SK-N-SH (cell line): ENCODE measurements at regions not wholly inside any gene's neighbourhood (a gene's known extent, or its start where the extent isn't known, plus 50 kb on each side); places are given as distances from the start of the nearest gene placed in this dataset.

ENCODE experiments used
- CHD2 ChIP-seq: fragments of 150-350 bp; IDR thresholded peaks from 2 replicates; pipeline ENCODE4 v1.6.1; 2018; ENCODE audit warnings: low read length; ENCODE audit not compliant: partially characterized antibody
- EZH2phosphoT487 ChIP-seq: fragments of 200-600 bp; sonication (generic); IDR thresholded peaks from 2 replicates; pipeline ENCODE4 v1.6.1; 2017; ENCODE audit warnings: low read depth, mixed run types, mild to moderate bottlenecking, antibody characterized with exemption, moderate library complexity, borderline replicate concordance
- JUND ChIP-seq: IDR thresholded peaks from 2 replicates; pipeline ENCODE4 v1.4.0; 2012
- NFIC ChIP-seq: IDR thresholded peaks from 2 replicates; pipeline ENCODE4 v1.4.0; 2012; ENCODE audit warnings: borderline replicate concordance
- POLR2AphosphoS5 ChIP-seq: IDR thresholded peaks from 2 replicates; pipeline ENCODE4 v1.6.1; 2012; ENCODE audit warnings: low read depth, low read length
- SMC3 ChIP-seq: IDR thresholded peaks from 2 replicates; pipeline ENCODE4 v1.6.1; 2012; ENCODE audit warnings: low read depth, low read length, improper control_type of control experiment
- TAF1 ChIP-seq: IDR thresholded peaks from 2 replicates; pipeline ENCODE4 v1.6.1; 2012; ENCODE audit warnings: low read depth, mild to moderate bottlenecking, low read length, moderate library complexity, borderline replicate concordance
- TEAD4 ChIP-seq: IDR thresholded peaks from 2 replicates; pipeline ENCODE4 v1.4.0; 2012; ENCODE audit warnings: mild to moderate bottlenecking, borderline replicate concordance; ENCODE audit not compliant: insufficient read depth
- TF ChIP-seq, protein P1 (sequence below): IDR thresholded peaks from 2 replicates; pipeline ENCODE4 v1.4.0; 2012; ENCODE audit warnings: low read depth, borderline replicate concordance
- TF ChIP-seq, protein P2 (sequence below): fragments of 200-600 bp; sonication (generic); IDR thresholded peaks from 2 replicates; pipeline ENCODE4 v1.6.1; 2017; ENCODE audit warnings: antibody characterized with exemption, mild to moderate bottlenecking, moderate library complexity
- TF ChIP-seq, protein P3 (sequence below): IDR thresholded peaks from 2 replicates; pipeline ENCODE4 v1.4.0; 2012; ENCODE audit warnings: low read depth, borderline replicate concordance

DNA sequence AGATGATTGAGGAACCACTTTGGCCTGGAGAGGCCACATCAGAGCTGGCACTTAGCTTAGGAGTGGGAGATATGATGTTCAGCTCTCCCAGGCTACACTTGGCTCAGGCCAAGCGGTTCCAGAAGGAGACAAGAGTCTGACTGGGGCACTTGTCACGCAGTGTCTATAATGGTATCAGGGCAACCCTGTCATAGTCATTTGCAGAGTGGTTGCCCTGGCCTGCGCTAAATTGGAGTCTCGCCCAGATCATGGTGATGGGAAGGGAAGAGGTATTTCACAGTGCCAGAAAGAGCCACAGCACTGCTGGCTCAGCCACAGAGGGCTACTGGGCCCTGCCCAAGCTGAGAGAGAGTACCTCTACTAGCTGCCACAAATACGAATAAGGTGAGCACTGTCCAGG lies 186.9 kb upstream of the CRBN start:
- TF ChIP-seq, protein P1, sequence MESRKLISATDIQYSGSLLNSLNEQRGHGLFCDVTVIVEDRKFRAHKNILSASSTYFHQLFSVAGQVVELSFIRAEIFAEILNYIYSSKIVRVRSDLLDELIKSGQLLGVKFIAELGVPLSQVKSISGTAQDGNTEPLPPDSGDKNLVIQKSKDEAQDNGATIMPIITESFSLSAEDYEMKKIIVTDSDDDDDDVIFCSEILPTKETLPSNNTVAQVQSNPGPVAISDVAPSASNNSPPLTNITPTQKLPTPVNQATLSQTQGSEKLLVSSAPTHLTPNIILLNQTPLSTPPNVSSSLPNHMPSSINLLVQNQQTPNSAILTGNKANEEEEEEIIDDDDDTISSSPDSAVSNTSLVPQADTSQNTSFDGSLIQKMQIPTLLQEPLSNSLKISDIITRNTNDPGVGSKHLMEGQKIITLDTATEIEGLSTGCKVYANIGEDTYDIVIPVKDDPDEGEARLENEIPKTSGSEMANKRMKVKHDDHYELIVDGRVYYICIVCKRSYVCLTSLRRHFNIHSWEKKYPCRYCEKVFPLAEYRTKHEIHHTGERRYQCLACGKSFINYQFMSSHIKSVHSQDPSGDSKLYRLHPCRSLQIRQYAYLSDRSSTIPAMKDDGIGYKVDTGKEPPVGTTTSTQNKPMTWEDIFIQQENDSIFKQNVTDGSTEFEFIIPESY, result no peak
- TF ChIP-seq JUND (no peak), SMC3 (no peak), TAF1 (no peak), CHD2 (no peak), EZH2phosphoT487 (no peak), POLR2AphosphoS5 (no peak), TEAD4 (no peak), NFIC (no peak)
- TF ChIP-seq, protein P2, sequence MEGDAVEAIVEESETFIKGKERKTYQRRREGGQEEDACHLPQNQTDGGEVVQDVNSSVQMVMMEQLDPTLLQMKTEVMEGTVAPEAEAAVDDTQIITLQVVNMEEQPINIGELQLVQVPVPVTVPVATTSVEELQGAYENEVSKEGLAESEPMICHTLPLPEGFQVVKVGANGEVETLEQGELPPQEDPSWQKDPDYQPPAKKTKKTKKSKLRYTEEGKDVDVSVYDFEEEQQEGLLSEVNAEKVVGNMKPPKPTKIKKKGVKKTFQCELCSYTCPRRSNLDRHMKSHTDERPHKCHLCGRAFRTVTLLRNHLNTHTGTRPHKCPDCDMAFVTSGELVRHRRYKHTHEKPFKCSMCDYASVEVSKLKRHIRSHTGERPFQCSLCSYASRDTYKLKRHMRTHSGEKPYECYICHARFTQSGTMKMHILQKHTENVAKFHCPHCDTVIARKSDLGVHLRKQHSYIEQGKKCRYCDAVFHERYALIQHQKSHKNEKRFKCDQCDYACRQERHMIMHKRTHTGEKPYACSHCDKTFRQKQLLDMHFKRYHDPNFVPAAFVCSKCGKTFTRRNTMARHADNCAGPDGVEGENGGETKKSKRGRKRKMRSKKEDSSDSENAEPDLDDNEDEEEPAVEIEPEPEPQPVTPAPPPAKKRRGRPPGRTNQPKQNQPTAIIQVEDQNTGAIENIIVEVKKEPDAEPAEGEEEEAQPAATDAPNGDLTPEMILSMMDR, result no peak
- TF ChIP-seq, protein P3, sequence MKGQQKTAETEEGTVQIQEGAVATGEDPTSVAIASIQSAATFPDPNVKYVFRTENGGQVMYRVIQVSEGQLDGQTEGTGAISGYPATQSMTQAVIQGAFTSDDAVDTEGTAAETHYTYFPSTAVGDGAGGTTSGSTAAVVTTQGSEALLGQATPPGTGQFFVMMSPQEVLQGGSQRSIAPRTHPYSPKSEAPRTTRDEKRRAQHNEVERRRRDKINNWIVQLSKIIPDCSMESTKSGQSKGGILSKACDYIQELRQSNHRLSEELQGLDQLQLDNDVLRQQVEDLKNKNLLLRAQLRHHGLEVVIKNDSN, result no peak
